IPS DF 19.7 (cell line): ENCODE measurements at regions not wholly inside any gene's neighbourhood (a gene's known extent, or its start where the extent isn't known, plus 50 kb on each side); places are given as distances from the start of the nearest gene placed in this dataset.

Source experiments
- DNase-seq: peaks from one replicate; pipeline ENCODE4 v3.0.0-alpha.2; 2013; ENCODE audit warnings: low read depth, low spot score

- DNase-seq: no peak
Measured at GRCh38 chr4:107318078-107318477, 282.0 kb upstream of the DKK2 start.

GRCh38 chr4:107317611-107318010 lies 281.5 kb upstream of the DKK2 start:
- no peak for DNase-seq

GRCh38 chr4:107315584-107315983 lies 279.5 kb upstream of the DKK2 start:
- DNase-seq: no peak

- DNase-seq: no peak
Measured at GRCh38 chr4:107314156-107314555, 278.0 kb upstream of the DKK2 start.

GRCh38 chr4:107312366-107312765 lies 276.3 kb upstream of the DKK2 start:
- no peak for DNase-seq

GRCh38 chr4:107304699-107305286 lies 268.7 kb upstream of the DKK2 start:
- DNase-seq: no peak

- no peak for DNase-seq
Measured at GRCh38 chr4:107299646-107300045, 263.5 kb upstream of the DKK2 start.

GRCh38 chr4:107292979-107293378 lies 256.9 kb upstream of the DKK2 start:
- no peak for DNase-seq

GRCh38 chr4:107283587-107284559 lies 247.8 kb upstream of the DKK2 start:
- no peak for DNase-seq

- DNase-seq: no peak
Measured at GRCh38 chr4:107279733-107280132, 243.6 kb upstream of the DKK2 start.

- no peak for DNase-seq
Measured at GRCh38 chr4:107278791-107279483, 242.8 kb upstream of the DKK2 start.

GRCh38 chr4:107276052-107276451 lies 239.9 kb upstream of the DKK2 start:
- DNase-seq: no peak

GRCh38 chr4:107275225-107275624 lies 239.1 kb upstream of the DKK2 start:
- no peak for DNase-seq

GRCh38 chr4:107270614-107271013 lies 234.5 kb upstream of the DKK2 start:
- no peak for DNase-seq

GRCh38 chr4:107269175-107269574 lies 233.1 kb upstream of the DKK2 start:
- no peak for DNase-seq

GRCh38 chr4:107265859-107266258 lies 229.7 kb upstream of the DKK2 start:
- DNase-seq: no peak

- DNase-seq: no peak
Measured at GRCh38 chr4:107261241-107261874, 225.2 kb upstream of the DKK2 start.

GRCh38 chr4:107258359-107258758 lies 222.2 kb upstream of the DKK2 start:
- no peak for DNase-seq

GRCh38 chr4:107255596-107255995 lies 219.5 kb upstream of the DKK2 start:
- DNase-seq: no peak

GRCh38 chr4:107255114-107255513 lies 219.0 kb upstream of the DKK2 start:
- DNase-seq: no peak

- DNase-seq: no peak
Measured at GRCh38 chr4:107253579-107254068, 217.5 kb upstream of the DKK2 start.

- no peak for DNase-seq
Measured at GRCh38 chr4:107253090-107253489, 217.0 kb upstream of the DKK2 start.
